LNCaP clone FGC (cell line): ENCODE measurements at regions not wholly inside any gene's neighbourhood (a gene's known extent, or its start where the extent isn't known, plus 50 kb on each side); places are given as distances from the start of the nearest gene placed in this dataset.

ENCODE experiments used
- DNase-seq: peaks from one replicate; pipeline ENCODE4 v3.0.0-alpha.2; 2011; ENCODE audit warnings: low read depth
- H3K4me3 ChIP-seq: 2 replicates; pipeline ENCODE4 v1.5.1; 2011; ENCODE audit warnings: mild to moderate bottlenecking, low read depth, low read length, control low read depth
- TF ChIP-seq, protein P1 (sequence below): IDR thresholded peaks from 2 replicates; pipeline ENCODE4 v1.5.1; 2012; ENCODE audit warnings: mild to moderate bottlenecking; ENCODE audit not compliant: control insufficient read depth, insufficient read depth; ENCODE audit errors: extremely low read depth

DNA sequence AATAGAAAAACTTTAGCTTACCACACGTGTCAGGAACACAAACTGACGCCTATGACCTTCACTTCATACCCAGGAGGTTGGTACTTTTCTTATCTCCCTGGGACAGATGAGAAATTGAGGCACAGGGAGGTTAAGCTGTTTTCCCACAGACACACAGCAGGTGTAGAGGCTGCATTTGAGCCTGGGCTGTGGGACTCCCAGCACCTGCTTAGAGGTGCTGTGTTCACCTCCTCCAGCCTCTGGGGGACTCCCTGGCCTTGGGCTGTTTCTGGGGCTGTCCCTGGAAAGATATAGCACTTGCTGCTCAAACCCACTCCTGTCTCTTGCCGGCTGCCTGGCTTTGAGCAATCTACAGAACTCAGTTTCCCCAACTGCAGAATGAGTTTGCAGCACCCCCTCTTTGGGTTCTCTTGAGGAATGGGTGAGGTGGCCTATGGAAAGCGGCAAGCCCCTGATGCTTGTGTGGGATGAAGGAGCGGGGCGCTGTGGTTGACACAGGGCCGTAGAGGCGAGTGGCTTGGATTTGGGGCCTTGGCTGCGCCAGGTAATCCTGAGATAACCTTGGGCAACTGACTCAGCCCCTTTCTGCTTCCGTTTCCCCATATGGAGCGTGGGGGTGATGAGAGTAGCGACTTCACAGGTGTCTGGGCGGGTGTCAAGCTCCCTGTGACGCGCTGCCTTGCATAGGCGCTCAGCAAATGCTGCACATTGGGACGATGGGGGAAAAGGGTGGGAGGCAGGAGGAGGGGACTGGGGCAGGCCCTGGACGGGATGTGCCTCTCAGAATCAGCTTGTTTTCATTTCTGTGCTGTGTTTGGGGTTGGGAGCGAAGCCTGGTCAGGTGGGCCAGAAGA is 104.5 kb upstream of the CIBAR2 start:
- DNase-seq: no peak
- TF ChIP-seq, protein P1, sequence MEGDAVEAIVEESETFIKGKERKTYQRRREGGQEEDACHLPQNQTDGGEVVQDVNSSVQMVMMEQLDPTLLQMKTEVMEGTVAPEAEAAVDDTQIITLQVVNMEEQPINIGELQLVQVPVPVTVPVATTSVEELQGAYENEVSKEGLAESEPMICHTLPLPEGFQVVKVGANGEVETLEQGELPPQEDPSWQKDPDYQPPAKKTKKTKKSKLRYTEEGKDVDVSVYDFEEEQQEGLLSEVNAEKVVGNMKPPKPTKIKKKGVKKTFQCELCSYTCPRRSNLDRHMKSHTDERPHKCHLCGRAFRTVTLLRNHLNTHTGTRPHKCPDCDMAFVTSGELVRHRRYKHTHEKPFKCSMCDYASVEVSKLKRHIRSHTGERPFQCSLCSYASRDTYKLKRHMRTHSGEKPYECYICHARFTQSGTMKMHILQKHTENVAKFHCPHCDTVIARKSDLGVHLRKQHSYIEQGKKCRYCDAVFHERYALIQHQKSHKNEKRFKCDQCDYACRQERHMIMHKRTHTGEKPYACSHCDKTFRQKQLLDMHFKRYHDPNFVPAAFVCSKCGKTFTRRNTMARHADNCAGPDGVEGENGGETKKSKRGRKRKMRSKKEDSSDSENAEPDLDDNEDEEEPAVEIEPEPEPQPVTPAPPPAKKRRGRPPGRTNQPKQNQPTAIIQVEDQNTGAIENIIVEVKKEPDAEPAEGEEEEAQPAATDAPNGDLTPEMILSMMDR: no peak
- H3K4me3 ChIP-seq: no peak overlapping the region

DNA sequence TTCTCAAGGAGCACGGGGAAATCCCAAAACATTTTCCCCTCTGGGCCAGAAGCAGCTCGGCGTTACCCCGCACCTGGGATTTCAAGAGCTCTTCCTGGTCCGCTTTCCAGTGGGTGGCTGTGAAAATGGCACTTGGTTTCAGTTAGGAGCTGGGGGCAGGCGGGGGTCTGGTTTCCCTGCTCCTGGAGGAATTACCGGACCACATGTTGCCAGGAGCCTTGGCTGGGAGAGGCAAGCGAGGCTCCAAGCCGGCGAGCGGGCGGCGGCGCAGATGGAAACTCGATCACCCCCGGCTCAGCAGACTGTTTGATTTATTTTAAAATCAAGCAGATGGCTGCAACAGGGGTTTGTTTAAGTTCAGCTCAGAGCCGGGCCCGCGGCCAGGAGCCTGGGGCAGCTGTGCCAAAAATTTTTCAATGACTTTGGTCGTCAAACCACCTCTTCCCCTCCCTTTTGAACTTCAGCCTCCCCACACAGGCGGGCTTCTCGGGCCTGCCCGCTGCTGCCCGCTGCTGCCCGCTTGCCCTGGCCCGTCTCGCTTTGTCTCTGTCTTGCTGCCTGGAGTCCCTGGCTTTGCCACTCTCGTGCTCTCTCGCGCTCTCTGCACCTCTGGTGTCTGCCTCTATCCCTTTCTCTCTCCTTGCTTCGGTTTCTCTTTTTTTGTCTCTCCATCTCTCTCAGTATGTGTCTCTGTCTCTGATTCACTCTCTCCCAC is 108.0 kb upstream of the CIBAR2 start:
- peak; percentile 58 for DNase-seq
- TF ChIP-seq, protein P1: peak; percentile 21
- peak overlapping the region; percentile 36 for H3K4me3 ChIP-seq

DNA sequence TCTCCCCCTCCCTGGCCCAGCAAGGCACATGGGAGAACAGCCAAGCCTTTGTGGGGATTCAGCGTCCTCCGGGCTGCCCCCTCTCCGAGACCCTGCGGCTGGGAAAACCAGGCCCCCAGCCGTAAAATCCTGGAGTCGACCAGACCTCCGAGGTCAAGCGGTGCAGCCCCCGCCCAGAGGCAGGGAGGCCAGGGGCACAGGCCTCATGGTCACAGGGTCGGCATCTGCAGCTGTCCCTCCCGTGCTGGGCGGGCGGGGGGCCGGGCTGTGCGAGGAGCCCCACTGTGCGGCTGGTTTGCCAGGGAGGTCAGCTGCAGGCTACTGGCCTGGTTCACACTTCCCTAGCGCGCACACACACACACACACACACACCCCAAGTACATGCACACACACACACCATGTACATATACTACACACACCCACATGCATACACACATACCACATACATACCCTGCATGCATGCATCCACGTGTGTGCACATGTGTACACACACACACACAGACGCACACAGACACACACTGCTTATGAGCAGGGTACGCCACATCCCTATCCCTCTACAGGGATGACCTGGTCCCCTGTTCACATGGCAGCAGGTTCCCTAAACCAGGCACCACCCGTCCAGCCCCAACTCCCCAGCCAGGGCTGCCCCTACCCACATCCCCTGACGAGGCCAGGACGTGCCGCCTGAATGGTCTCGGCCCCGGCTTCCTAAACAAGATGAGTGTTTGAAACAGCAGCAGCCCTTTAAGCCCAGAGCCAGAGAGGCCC is 108.9 kb upstream of the CIBAR2 start:
- DNase-seq: no peak
- TF ChIP-seq, protein P1: no peak
- H3K4me3 ChIP-seq: no peak overlapping the region

DNA sequence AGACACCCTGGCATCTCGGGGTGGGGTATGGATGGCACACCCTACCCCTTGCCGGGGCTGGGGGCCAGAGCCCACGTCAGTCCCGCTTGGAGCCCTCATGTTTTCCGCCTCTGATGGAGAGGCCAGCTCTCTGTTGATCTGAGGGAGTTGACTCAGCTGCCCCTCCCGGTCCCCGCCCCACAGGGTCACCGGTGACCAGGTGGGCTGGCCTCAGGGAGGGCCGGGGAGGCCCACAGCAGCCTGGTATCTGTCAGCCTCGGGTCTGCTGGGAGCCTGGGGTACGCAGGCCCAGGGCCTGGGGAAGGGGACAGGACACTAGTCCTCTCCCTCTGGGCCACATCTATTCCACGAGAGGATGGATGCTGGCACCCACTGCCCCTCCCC is 109.5 kb upstream of the CIBAR2 start:
- no peak overlapping the region for H3K4me3 ChIP-seq
- DNase-seq: no peak

GRCh38 chr16:85222155-85222863 is 110.0 kb upstream of the CIBAR2 start:
- no peak overlapping the region for H3K4me3 ChIP-seq
- TF ChIP-seq, protein P1: no peak
- DNase-seq: no peak

More for the DNA sequence above, 109.5 kb upstream of the CIBAR2 start:
- TF ChIP-seq, protein P1: no peak

- DNase-seq: no peak
- TF ChIP-seq, protein P1: no peak
Observed at GRCh38 chr16:85225257-85225656, 113.0 kb upstream of the CIBAR2 start.

More at GRCh38 chr16:85225257-85225656, 113.0 kb upstream of the CIBAR2 start:
- no peak overlapping the region for H3K4me3 ChIP-seq
